ENCODE measurements at regions not wholly inside any gene's neighbourhood (a gene's known extent, or its start where the extent isn't known, plus 50 kb on each side); places are given as distances from the start of the nearest gene placed in this dataset.
A peak's percentile ranks its signal among the peaks of the same experiment; 100 is the strongest.

DNA sequence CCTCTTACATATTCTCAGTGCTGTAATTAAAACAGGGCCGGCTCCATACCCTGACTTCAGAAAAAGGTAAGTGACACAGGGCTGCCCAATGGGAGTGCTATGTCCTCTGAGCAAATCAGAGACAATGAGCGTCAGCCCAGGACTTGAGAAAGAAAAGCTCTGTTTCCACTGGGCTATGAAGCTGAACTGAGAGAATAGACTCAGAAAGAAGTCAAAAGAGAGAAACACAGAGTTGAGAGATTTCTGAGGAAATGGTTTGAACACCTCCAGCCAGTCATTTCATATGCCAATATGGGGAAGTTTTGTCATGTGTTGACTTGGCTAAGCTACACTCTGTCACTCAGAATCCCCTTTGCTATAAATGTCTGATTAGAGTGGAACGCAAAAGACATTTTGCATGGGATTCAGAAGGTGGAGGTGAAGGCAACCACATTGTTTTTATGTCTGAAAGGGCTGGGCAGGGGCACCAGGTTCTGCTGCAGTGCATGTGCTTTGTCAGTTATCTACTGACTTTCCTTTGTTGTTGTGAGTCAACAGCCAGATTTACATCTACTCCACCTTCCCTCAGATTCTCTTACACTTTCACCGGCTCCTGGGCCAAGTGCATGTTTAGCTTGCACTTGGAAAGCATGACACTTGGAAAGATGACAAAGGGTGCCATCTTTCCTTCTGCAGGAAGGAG lies 313.3 kb downstream of the DUSP6 start:
- no peaks in the 10 kb centered on the region for H3K36me3 ChIP-seq (replicated peaks in 1 of 2; ENCODE audit: control insufficient read depth in 1 of 2, insufficient read depth in 2 of 2, low read length in 1 of 2)
- no peaks in the 10 kb centered on the region for H4K20me1 ChIP-seq (ENCODE audit: insufficient read depth)
- no peaks in the 10 kb centered on the region for H3F3A ChIP-seq (replicated peaks; ENCODE audit: insufficient read depth)
- no peak overlapping the region for H3K9ac ChIP-seq
- ChIA-PET POLR2A (interaction anchor here (0.6 to 2.0 kb wide), 3 partner anchors 313 to 906 kb away, joined by 3 to 11 read pairs (median 4); partner anchors contain the start of gene DUSP6), CTCF (interaction anchor here (1.9 to 2.8 kb wide), 5 partner anchors 12 to 485 kb away, joined by 6 to 23 read pairs (median 16); partner anchors contain the start of gene GALNT4)
- H3K9me3 ChIP-seq: no peaks in the 10 kb centered on the region
- H3K79me2 ChIP-seq (ENCODE audit: insufficient read depth): no peaks in the 10 kb centered on the region
- H3K4me2 ChIP-seq: no peak overlapping the region
- TF ChIP-seq JUND (IDR thresholded peaks at IDR 0.05): no peak
- TF ChIP-seq MEF2A (IDR thresholded peaks at IDR 0.05; ENCODE audit: borderline replicate concordance, low read depth): no peak
- TF ChIP-seq GABPA (IDR thresholded peaks at IDR 0.05; ENCODE audit: low read depth): no peak
- no peak for TF ChIP-seq MXI1 (IDR thresholded peaks at IDR 0.05; ENCODE audit: low read depth, low read length)
- TF ChIP-seq POLR2AphosphoS5 (IDR thresholded peaks at IDR 0.05; ENCODE audit: low read depth, low read length): no peak
- TF ChIP-seq NFIC (IDR thresholded peaks at IDR 0.05; ENCODE audit: borderline replicate concordance): no peak
- TF ChIP-seq RFX5 (IDR thresholded peaks at IDR 0.05; ENCODE audit: low read length): no peak
- TF ChIP-seq FOXJ3 (CRISPR knock-in tag; IDR thresholded peaks at IDR 0.05): no peak
- no peak for TF ChIP-seq FOXM1 (IDR thresholded peaks at IDR 0.05; ENCODE audit: low read depth)
- no peak for TF ChIP-seq EP300 (IDR thresholded peaks at IDR 0.05; ENCODE audit: borderline replicate concordance in 1 of 2, low read depth in 1 of 2, low read length in 1 of 2)
- TF ChIP-seq NRF1 (IDR thresholded peaks at IDR 0.05; ENCODE audit: low read depth, low read length): no peak
- TF ChIP-seq SIN3A (IDR thresholded peaks at IDR 0.05; ENCODE audit: borderline replicate concordance, low read depth, low read length): no peak
- H3K27me3 ChIP-seq (ENCODE audit: insufficient read depth): no peaks in the 10 kb centered on the region
- H3K4me1 ChIP-seq (ENCODE audit: control insufficient read depth in 1 of 2, insufficient read depth in 2 of 2, low read depth in 1 of 2, low read length in 1 of 2): peaks cover 6 to 7% of the 10 kb centered on the region in 2 experiments; a peak in 2 of 4 replicates
- no peaks in the 10 kb centered on the region for H3K9me2 ChIP-seq
- peak overlapping the region in 1 of 2 experiments; percentile 67; a peak in 2 of 4 replicates for H3K27ac ChIP-seq (ENCODE audit: low read depth in 2 of 2, low read length in 1 of 2)
- no peak overlapping the region for H3K4me3 ChIP-seq (ENCODE audit: low read depth in 2 of 2, low read length in 1 of 2)
- H2AFZ ChIP-seq (ENCODE audit: low read depth): no peak overlapping the region
- WGBS (ENCODE audit: low lambda C conversion rate): 84% methylated on average over 4 of the region's 4 CpGs
- no peak for DNase-seq

DNA sequence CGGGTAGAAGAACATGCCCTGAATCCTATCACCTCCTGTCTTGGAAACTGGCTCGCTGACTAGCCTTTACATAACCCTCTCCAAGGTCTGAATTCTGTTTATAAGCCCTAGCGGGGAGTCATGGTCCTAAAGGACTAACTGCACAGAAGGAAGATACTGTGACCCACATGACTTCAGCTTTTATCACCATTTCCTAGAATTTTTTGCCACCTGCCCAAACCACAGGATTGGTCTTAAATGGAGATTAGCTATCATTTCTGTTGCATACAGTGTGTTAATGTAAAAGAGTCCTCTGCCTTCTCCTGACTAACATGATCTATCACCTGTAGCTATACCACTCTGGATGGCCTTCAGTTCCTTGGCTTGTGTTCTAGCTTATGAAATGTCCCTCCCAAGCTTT lies 319.2 kb downstream of the DUSP6 start:
- peaks cover 0 to 4% of the 10 kb centered on the region in 2 experiments; a peak in 2 of 4 replicates for H3K4me1 ChIP-seq (ENCODE audit: control insufficient read depth in 1 of 2, insufficient read depth in 2 of 2, low read depth in 1 of 2, low read length in 1 of 2)
- no peak overlapping the region for H3K4me3 ChIP-seq (ENCODE audit: low read depth in 2 of 2, low read length in 1 of 2)
- H3K9me2 ChIP-seq: no peaks in the 10 kb centered on the region
- H3K9me3 ChIP-seq: no peaks in the 10 kb centered on the region
- no peak overlapping the region for H3K4me2 ChIP-seq
- no peaks in the 10 kb centered on the region for H3K79me2 ChIP-seq (ENCODE audit: insufficient read depth)
- H3K27me3 ChIP-seq (ENCODE audit: insufficient read depth): no peaks in the 10 kb centered on the region
- H4K20me1 ChIP-seq (ENCODE audit: insufficient read depth): no peaks in the 10 kb centered on the region
- DNase-seq: no peak
- H3F3A ChIP-seq (replicated peaks; ENCODE audit: insufficient read depth): no peaks in the 10 kb centered on the region
- H2AFZ ChIP-seq (ENCODE audit: low read depth): no peak overlapping the region
- ChIA-PET POLR2A (no interaction called here), CTCF (interaction anchor here (0.6 to 2.7 kb wide), 9 partner anchors 7 to 491 kb away, joined by 3 to 14 read pairs (median 4); partner anchors contain the start of gene GALNT4)
- no peaks in the 10 kb centered on the region for H3K36me3 ChIP-seq (replicated peaks in 1 of 2; ENCODE audit: control insufficient read depth in 1 of 2, insufficient read depth in 2 of 2, low read length in 1 of 2)
- no peak overlapping the region for H3K27ac ChIP-seq (ENCODE audit: low read depth in 2 of 2, low read length in 1 of 2)
- 59% methylated on average over 3 of the region's 3 CpGs for WGBS (ENCODE audit: low lambda C conversion rate)
- H3K9ac ChIP-seq: no peak overlapping the region
- TF ChIP-seq MEF2A (IDR thresholded peaks at IDR 0.05; ENCODE audit: borderline replicate concordance, low read depth) (no peak), SMC3 (IDR thresholded peaks at IDR 0.05; ENCODE audit: low read depth, low read length) (no peak), CHD2 (IDR thresholded peaks at IDR 0.05; ENCODE audit: low read length, partially characterized antibody) (no peak), TAF1 (IDR thresholded peaks at IDR 0.05; ENCODE audit: borderline replicate concordance, low read depth, low read length) (no peak), GATA2 (CRISPR knock-in tag; IDR thresholded peaks at IDR 0.05) (no peak), FOSL2 (IDR thresholded peaks at IDR 0.05; ENCODE audit: borderline replicate concordance, low read depth) (no peak), SIN3A (IDR thresholded peaks at IDR 0.05; ENCODE audit: borderline replicate concordance, low read depth, low read length) (no peak)
- TF ChIP-seq, protein P1, sequence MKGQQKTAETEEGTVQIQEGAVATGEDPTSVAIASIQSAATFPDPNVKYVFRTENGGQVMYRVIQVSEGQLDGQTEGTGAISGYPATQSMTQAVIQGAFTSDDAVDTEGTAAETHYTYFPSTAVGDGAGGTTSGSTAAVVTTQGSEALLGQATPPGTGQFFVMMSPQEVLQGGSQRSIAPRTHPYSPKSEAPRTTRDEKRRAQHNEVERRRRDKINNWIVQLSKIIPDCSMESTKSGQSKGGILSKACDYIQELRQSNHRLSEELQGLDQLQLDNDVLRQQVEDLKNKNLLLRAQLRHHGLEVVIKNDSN (IDR thresholded peaks at IDR 0.05; ENCODE audit: borderline replicate concordance, low read depth): no peak
- TF ChIP-seq, protein P2, sequence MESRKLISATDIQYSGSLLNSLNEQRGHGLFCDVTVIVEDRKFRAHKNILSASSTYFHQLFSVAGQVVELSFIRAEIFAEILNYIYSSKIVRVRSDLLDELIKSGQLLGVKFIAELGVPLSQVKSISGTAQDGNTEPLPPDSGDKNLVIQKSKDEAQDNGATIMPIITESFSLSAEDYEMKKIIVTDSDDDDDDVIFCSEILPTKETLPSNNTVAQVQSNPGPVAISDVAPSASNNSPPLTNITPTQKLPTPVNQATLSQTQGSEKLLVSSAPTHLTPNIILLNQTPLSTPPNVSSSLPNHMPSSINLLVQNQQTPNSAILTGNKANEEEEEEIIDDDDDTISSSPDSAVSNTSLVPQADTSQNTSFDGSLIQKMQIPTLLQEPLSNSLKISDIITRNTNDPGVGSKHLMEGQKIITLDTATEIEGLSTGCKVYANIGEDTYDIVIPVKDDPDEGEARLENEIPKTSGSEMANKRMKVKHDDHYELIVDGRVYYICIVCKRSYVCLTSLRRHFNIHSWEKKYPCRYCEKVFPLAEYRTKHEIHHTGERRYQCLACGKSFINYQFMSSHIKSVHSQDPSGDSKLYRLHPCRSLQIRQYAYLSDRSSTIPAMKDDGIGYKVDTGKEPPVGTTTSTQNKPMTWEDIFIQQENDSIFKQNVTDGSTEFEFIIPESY (IDR thresholded peaks at IDR 0.05; ENCODE audit: borderline replicate concordance, low read depth): no peak
- TF ChIP-seq, protein P3, sequence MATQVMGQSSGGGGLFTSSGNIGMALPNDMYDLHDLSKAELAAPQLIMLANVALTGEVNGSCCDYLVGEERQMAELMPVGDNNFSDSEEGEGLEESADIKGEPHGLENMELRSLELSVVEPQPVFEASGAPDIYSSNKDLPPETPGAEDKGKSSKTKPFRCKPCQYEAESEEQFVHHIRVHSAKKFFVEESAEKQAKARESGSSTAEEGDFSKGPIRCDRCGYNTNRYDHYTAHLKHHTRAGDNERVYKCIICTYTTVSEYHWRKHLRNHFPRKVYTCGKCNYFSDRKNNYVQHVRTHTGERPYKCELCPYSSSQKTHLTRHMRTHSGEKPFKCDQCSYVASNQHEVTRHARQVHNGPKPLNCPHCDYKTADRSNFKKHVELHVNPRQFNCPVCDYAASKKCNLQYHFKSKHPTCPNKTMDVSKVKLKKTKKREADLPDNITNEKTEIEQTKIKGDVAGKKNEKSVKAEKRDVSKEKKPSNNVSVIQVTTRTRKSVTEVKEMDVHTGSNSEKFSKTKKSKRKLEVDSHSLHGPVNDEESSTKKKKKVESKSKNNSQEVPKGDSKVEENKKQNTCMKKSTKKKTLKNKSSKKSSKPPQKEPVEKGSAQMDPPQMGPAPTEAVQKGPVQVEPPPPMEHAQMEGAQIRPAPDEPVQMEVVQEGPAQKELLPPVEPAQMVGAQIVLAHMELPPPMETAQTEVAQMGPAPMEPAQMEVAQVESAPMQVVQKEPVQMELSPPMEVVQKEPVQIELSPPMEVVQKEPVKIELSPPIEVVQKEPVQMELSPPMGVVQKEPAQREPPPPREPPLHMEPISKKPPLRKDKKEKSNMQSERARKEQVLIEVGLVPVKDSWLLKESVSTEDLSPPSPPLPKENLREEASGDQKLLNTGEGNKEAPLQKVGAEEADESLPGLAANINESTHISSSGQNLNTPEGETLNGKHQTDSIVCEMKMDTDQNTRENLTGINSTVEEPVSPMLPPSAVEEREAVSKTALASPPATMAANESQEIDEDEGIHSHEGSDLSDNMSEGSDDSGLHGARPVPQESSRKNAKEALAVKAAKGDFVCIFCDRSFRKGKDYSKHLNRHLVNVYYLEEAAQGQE (IDR thresholded peaks at IDR 0.05; ENCODE audit: low read depth, low read length): no peak
- TF ChIP-seq, protein P4, sequence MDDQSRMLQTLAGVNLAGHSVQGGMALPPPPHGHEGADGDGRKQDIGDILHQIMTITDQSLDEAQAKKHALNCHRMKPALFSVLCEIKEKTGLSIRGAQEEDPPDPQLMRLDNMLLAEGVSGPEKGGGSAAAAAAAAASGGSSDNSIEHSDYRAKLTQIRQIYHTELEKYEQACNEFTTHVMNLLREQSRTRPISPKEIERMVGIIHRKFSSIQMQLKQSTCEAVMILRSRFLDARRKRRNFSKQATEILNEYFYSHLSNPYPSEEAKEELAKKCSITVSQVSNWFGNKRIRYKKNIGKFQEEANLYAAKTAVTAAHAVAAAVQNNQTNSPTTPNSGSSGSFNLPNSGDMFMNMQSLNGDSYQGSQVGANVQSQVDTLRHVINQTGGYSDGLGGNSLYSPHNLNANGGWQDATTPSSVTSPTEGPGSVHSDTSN (IDR thresholded peaks at IDR 0.05): no peak
